Glutamatergic neuron (in vitro differentiated cells): ENCODE measurements at regions not wholly inside any gene's neighbourhood (a gene's known extent, or its start where the extent isn't known, plus 50 kb on each side); places are given as distances from the start of the nearest gene placed in this dataset.
"Not testable (repeated sequence)": the region's sequence is repeated elsewhere in the genome, so short reads cannot be mapped to it uniquely, and the experiment has no call there.

Source experiments
- DNase-seq: peaks from one replicate; pipeline ENCODE4 v3.0.0; 2022
- H3K27ac Mint-ChIP-seq: one replicate; pipeline ENCODE4 v1.8.0; 2020; ENCODE audit warnings: mild to moderate bottlenecking, mixed read lengths, inconsistent platforms; ENCODE audit not compliant: unreplicated experiment
- H3K27me3 Mint-ChIP-seq: one replicate; pipeline ENCODE4 v1.8.0; 2020; ENCODE audit warnings: mild to moderate bottlenecking, moderate library complexity, mixed read lengths, inconsistent platforms; ENCODE audit not compliant: unreplicated experiment
- H3K36me3 Mint-ChIP-seq: one replicate; pipeline ENCODE4 v1.8.0; 2020; ENCODE audit warnings: mild to moderate bottlenecking, mixed read lengths, inconsistent platforms; ENCODE audit not compliant: unreplicated experiment
- H3K4me1 Mint-ChIP-seq: one replicate; pipeline ENCODE4 v1.8.0; 2020; ENCODE audit warnings: mild to moderate bottlenecking, low read depth, mixed read lengths, inconsistent platforms; ENCODE audit not compliant: unreplicated experiment
- H3K4me3 Mint-ChIP-seq: one replicate; pipeline ENCODE4 v1.8.0; 2020; ENCODE audit warnings: mild to moderate bottlenecking, mixed read lengths, inconsistent platforms; ENCODE audit not compliant: unreplicated experiment
- H3K9me3 Mint-ChIP-seq: one replicate; pipeline ENCODE4 v1.8.0; 2020; ENCODE audit warnings: mild to moderate bottlenecking, moderate library complexity, mixed read lengths, inconsistent platforms; ENCODE audit not compliant: unreplicated experiment
- TF ChIP-seq, protein P1 (sequence below): fragments of 200-600 bp; sonication (generic); IDR thresholded peaks from one replicate; pipeline ENCODE4 v1.5.0; 2021; ENCODE audit not compliant: partially characterized antibody, unreplicated experiment

DNA sequence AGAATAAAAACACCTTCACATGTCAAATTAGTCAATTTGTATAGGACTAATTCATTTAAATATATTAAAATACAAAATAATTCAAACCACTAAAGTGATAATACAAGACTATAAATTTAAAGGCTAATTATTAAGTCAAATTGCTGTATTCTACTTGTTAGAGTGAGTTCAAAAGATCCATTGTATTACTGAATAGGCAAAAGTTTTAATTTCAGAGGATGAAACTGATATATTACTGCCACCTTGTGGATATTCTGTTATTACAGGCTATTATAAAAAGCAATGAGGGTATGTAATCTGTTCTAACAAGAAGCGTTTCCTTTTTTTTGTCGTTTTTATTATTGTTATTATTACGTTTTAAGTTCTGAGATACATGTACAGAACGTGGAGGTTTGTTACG is 1825.5 kb upstream of the TPTE start:
- not testable (repeated sequence) for H3K9me3 Mint-ChIP-seq, H3K27me3 Mint-ChIP-seq, H3K27ac Mint-ChIP-seq, H3K36me3 Mint-ChIP-seq, H3K4me1 Mint-ChIP-seq, DNase-seq, H3K4me3 Mint-ChIP-seq
- TF ChIP-seq, protein P1, sequence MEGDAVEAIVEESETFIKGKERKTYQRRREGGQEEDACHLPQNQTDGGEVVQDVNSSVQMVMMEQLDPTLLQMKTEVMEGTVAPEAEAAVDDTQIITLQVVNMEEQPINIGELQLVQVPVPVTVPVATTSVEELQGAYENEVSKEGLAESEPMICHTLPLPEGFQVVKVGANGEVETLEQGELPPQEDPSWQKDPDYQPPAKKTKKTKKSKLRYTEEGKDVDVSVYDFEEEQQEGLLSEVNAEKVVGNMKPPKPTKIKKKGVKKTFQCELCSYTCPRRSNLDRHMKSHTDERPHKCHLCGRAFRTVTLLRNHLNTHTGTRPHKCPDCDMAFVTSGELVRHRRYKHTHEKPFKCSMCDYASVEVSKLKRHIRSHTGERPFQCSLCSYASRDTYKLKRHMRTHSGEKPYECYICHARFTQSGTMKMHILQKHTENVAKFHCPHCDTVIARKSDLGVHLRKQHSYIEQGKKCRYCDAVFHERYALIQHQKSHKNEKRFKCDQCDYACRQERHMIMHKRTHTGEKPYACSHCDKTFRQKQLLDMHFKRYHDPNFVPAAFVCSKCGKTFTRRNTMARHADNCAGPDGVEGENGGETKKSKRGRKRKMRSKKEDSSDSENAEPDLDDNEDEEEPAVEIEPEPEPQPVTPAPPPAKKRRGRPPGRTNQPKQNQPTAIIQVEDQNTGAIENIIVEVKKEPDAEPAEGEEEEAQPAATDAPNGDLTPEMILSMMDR, result peak; percentile 15

DNA sequence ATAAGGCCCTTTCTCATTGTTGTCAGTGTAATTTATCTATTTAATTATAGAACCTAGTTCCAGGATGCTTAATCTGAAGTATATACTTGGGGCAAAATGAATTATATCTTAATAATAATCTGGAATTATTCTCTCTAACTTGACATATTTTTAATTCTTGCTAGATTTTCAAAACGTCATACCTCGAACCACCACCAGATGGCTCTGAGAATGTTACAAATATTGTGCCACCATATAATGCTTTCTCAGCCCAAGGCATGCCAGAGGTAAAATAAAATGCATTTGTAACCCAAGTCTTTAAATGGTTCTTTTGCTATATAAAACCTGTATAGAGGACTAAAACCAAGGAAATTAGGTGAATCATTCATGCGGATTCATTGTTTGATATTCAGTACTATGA is 1820.1 kb upstream of the TPTE start:
- not testable (repeated sequence) for DNase-seq, H3K4me1 Mint-ChIP-seq, H3K36me3 Mint-ChIP-seq, H3K9me3 Mint-ChIP-seq, H3K27ac Mint-ChIP-seq, H3K27me3 Mint-ChIP-seq, H3K4me3 Mint-ChIP-seq

DNA sequence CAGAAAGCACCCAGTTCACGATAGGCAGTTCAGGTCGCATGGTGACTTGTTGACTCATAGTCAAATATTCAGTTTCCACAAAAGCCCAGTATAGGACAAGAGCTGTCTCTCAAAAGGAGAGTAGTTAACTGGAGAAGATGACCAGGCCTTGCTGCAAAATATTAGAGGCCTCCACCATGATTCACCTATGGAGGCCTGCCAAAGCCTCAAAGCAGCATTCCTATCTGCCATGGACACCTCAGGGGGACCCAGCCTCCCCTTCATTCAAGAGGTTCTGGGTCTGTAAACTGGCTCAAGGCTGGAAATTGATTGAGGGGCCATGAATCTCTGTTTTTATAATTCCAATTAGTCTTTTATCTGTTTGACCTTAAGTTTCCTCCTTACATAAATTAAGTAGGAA is 1815.6 kb upstream of the TPTE start:
- not testable (repeated sequence) for H3K36me3 Mint-ChIP-seq, H3K27me3 Mint-ChIP-seq, H3K9me3 Mint-ChIP-seq, H3K27ac Mint-ChIP-seq, H3K4me3 Mint-ChIP-seq, H3K4me1 Mint-ChIP-seq, DNase-seq
